Upper lobe of left lung (tissue), 4 donors: ENCODE measurements at regions not wholly inside any gene's neighbourhood (a gene's known extent, or its start where the extent isn't known, plus 50 kb on each side); places are given as distances from the start of the nearest gene placed in this dataset.

Source experiments
- CTCF ChIP-seq, 6 experiments: fragments of 450-650 bp in 4 of 6; fragments of 200-600 bp in 2 of 6; sonication (generic) in 2 of 6; IDR thresholded peaks; one replicate each; pipeline ENCODE4 v1.5.1; 2016 to 2019; ENCODE audit warnings: antibody characterized with exemption in 6 of 6
- EP300 ChIP-seq, 4 donors: sonication (generic); formaldehyde crosslinking; IDR thresholded peaks; one replicate each; pipeline ENCODE4 v1.5.1; 2017; ENCODE audit warnings: antibody characterized with exemption in 4 of 4, control low read depth in 2 of 4
- POLR2A ChIP-seq, 4 donors: fragments of 450-650 bp; IDR thresholded peaks; one replicate each; pipeline ENCODE4 v1.5.1; 2016 to 2017; ENCODE audit warnings: antibody characterized with exemption in 4 of 4, mild to moderate bottlenecking in 2 of 4
- POLR2AphosphoS5 ChIP-seq, 2 donors: sonication (generic); formaldehyde crosslinking; IDR thresholded peaks; one replicate each; pipeline ENCODE4 v1.5.1; 2017; ENCODE audit warnings: antibody characterized with exemption in 2 of 2

- no peak for TF ChIP-seq POLR2A (IDR thresholded peaks at IDR 0.05)
- TF ChIP-seq CTCF (IDR thresholded peaks at IDR 0.05) = no peak
- TF ChIP-seq EP300 (IDR thresholded peaks at IDR 0.05) = no peak
- TF ChIP-seq POLR2AphosphoS5 (IDR thresholded peaks at IDR 0.05) = no peak
Measured at GRCh38 chr17:43319293-43320124, 79.3 kb upstream of the ARL4D start.
